Liver (tissue), 8 donors: ENCODE measurements at regions not wholly inside any gene's neighbourhood (a gene's known extent, or its start where the extent isn't known, plus 50 kb on each side); places are given as distances from the start of the nearest gene placed in this dataset.

ENCODE experiments used
- DNase-seq: peaks from one replicate; pipeline ENCODE4 v3.0.0-alpha.2; 2017; ENCODE audit warnings: low spot score
- H3K27ac ChIP-seq, 2 donors: one replicate each; pipeline ENCODE4 v1.7.0; 2013; ENCODE audit warnings: inconsistent platforms in 2 of 2, low read length in 2 of 2, control low read depth in 1 of 2, low read depth in 1 of 2, mild to moderate bottlenecking in 1 of 2
- H3K27me3 ChIP-seq, 4 donors: one replicate each; pipeline versions ENCODE4 v1.6.1 to v1.7.0; 2013; ENCODE audit warnings: low read length in 3 of 4, inconsistent platforms in 1 of 4, mild to moderate bottlenecking in 1 of 4, moderate library complexity in 1 of 4; ENCODE audit not compliant: control insufficient read depth in 4 of 4, insufficient read depth in 4 of 4
- H3K36me3 ChIP-seq, 4 donors: one replicate each; pipeline versions ENCODE4 v1.6.1 to v1.7.0; 2013; ENCODE audit warnings: low read length in 3 of 4, mild to moderate bottlenecking in 3 of 4, low read depth in 1 of 4, moderate library complexity in 1 of 4; ENCODE audit not compliant: control insufficient read depth in 4 of 4, insufficient read depth in 3 of 4
- H3K4me1 ChIP-seq, 4 donors: one replicate each; pipeline versions ENCODE4 v1.6.1 to v1.7.0; 2013; ENCODE audit warnings: low read length in 3 of 4, mild to moderate bottlenecking in 3 of 4, moderate library complexity in 1 of 4; ENCODE audit not compliant: control insufficient read depth in 4 of 4, insufficient read depth in 4 of 4
- H3K4me3 ChIP-seq, 3 donors: one replicate each; pipeline versions ENCODE4 v1.6.1 to v1.7.0; 2013; ENCODE audit warnings: low read length in 3 of 3, control low read depth in 1 of 3, low read depth in 1 of 3, mild to moderate bottlenecking in 1 of 3
- H3K9ac ChIP-seq, 2 donors: one replicate each; pipeline ENCODE4 v1.7.0; 2013; ENCODE audit warnings: low read length in 2 of 2, mild to moderate bottlenecking in 2 of 2, moderate library complexity in 2 of 2, control low read depth in 1 of 2, low read depth in 1 of 2
- H3K9me3 ChIP-seq, 4 donors: one replicate each; pipeline versions ENCODE4 v1.6.1 to v1.7.0; 2013; ENCODE audit warnings: low read length in 3 of 4; ENCODE audit not compliant: control insufficient read depth in 4 of 4
- ATF3 ChIP-seq: IDR thresholded peaks from 2 replicates; pipeline ENCODE4 v1.6.1; 2016; ENCODE audit warnings: antibody characterized with exemption
- CTCF ChIP-seq: fragments of 150-350 bp; IDR thresholded peaks from 2 replicates; pipeline ENCODE4 v1.5.1; 2017; ENCODE audit warnings: improper control_type of control experiment, low read depth, low read length; ENCODE audit not compliant: missing input control
- EGR1 ChIP-seq, 2 donors: IDR thresholded peaks; 2 replicates each; pipeline ENCODE4 v1.6.1; 2016 to 2018; ENCODE audit warnings: antibody characterized with exemption in 2 of 2, low read depth in 2 of 2
- FOXA1 ChIP-seq: IDR thresholded peaks from 2 replicates; pipeline ENCODE4 v1.6.1; 2016; ENCODE audit warnings: antibody characterized with exemption
- FOXA2 ChIP-seq: IDR thresholded peaks from 2 replicates; pipeline ENCODE4 v1.6.1; 2016; ENCODE audit warnings: antibody characterized with exemption
- GABPA ChIP-seq, 2 donors: IDR thresholded peaks in 1 of 2; conservative IDR thresholded peaks in 1 of 2; 2 replicates each; pipeline ENCODE4 v1.6.1; 2016; ENCODE audit warnings: antibody characterized with exemption in 2 of 2, mild to moderate bottlenecking in 1 of 2, moderate library complexity in 1 of 2
- HNF4A ChIP-seq, 2 donors: conservative IDR thresholded peaks; 2 replicates each; pipeline ENCODE4 v1.6.1; 2016; ENCODE audit warnings: antibody characterized with exemption in 2 of 2, mild to moderate bottlenecking in 2 of 2
- HNF4G ChIP-seq: IDR thresholded peaks from 2 replicates; pipeline ENCODE4 v1.6.1; 2016; ENCODE audit warnings: antibody characterized with exemption
- JUND ChIP-seq, 2 donors: IDR thresholded peaks; 2 replicates each; pipeline ENCODE4 v1.6.1; 2016; ENCODE audit warnings: antibody characterized with exemption in 2 of 2
- MAX ChIP-seq: IDR thresholded peaks from 2 replicates; pipeline ENCODE4 v1.6.1; 2016; ENCODE audit warnings: antibody characterized with exemption
- NR2F2 ChIP-seq: IDR thresholded peaks from 2 replicates; pipeline ENCODE4 v1.6.1; 2016; ENCODE audit warnings: antibody characterized with exemption
- RAD21 ChIP-seq, 2 donors: IDR thresholded peaks; 2 replicates each; pipeline ENCODE4 v1.6.1; 2016; ENCODE audit warnings: antibody characterized with exemption in 2 of 2, mild to moderate bottlenecking in 2 of 2
- REST ChIP-seq: IDR thresholded peaks from 2 replicates; pipeline ENCODE4 v1.6.1; 2016; ENCODE audit warnings: antibody characterized with exemption, mild to moderate bottlenecking
- RXRA ChIP-seq, 2 donors: IDR thresholded peaks; 2 replicates each; pipeline ENCODE4 v1.6.1; 2017 to 2018; ENCODE audit warnings: antibody characterized with exemption in 2 of 2, mild to moderate bottlenecking in 1 of 2
- YY1 ChIP-seq: IDR thresholded peaks from 2 replicates; pipeline ENCODE4 v1.6.1; 2016; ENCODE audit warnings: antibody characterized with exemption, mild to moderate bottlenecking
- ZBTB33 ChIP-seq: IDR thresholded peaks from 2 replicates; pipeline ENCODE4 v1.6.1; 2016; ENCODE audit warnings: antibody characterized with exemption
- WGBS: extraction: QIAGEN DNeasy Blood & Tissue Kit; methylation state at CpG from one replicate; pipeline ENCODE4 v1.1.7; 2013; 5-methylcytosine and 5-hydroxymethylcytosine counted together
- donor health status: healthy.
- donor health status: healthy.
- donor health status: healthy.
- donor health status: healthy.
- donor health status: healthy.

- Histone ChIP-seq H3K9ac (no peak overlapping the region), H3K27me3 (no peaks in the 10 kb centered on the region), H3K4me1 (no peaks in the 10 kb centered on the region), H3K4me3 (no peak overlapping the region), H3K36me3 (no peaks in the 10 kb centered on the region), H3K9me3 (no peaks in the 10 kb centered on the region), H3K27ac (no peak overlapping the region)
- TF ChIP-seq FOXA2: no peak
- no peak for TF ChIP-seq HNF4A (conservative IDR thresholded peaks at IDR 0.05)
- DNase-seq: no peak
- WGBS: 88% methylated on average over 8 of the region's 8 CpGs
These were observed 1271.5 kb downstream of the BRD1 start for GRCh38 chr22:48556222-48556621.

- Histone ChIP-seq H3K4me3 (no peak overlapping the region), H3K9me3 (no peaks in the 10 kb centered on the region), H3K36me3 (no peaks in the 10 kb centered on the region), H3K4me1 (no peaks in the 10 kb centered on the region), H3K27ac (no peak overlapping the region), H3K9ac (no peak overlapping the region), H3K27me3 (no peaks in the 10 kb centered on the region)
- DNase-seq: no peak
- 83% methylated on average over 10 of the region's 10 CpGs for WGBS
- TF ChIP-seq EGR1 (IDR thresholded peaks at IDR 0.05; ENCODE audit: low read depth in 2 of 2): no peak
- no peak for TF ChIP-seq RAD21 (IDR thresholded peaks at IDR 0.05)
- TF ChIP-seq HNF4A (conservative IDR thresholded peaks at IDR 0.05): no peak
- no peak for TF ChIP-seq JUND (IDR thresholded peaks at IDR 0.05)
- no peak for TF ChIP-seq RXRA (IDR thresholded peaks at IDR 0.05)
- no peak for TF ChIP-seq MAX
- no peak for TF ChIP-seq FOXA1
- no peak for TF ChIP-seq YY1
- no peak for TF ChIP-seq REST
These were observed 1272.1 kb downstream of the BRD1 start for GRCh38 chr22:48555606-48556005.

- no peaks in the 10 kb centered on the region for H3K36me3 ChIP-seq
- no peaks in the 10 kb centered on the region for H3K9me3 ChIP-seq
- no peak for DNase-seq
- no peaks in the 10 kb centered on the region for H3K4me1 ChIP-seq
- 57% methylated on average over 22 of the region's 22 CpGs for WGBS
- H3K9ac ChIP-seq: no peak overlapping the region
- no peak overlapping the region for H3K4me3 ChIP-seq
- H3K27me3 ChIP-seq: peaks cover 0 to 2% (median 0%) of the 10 kb centered on the region in 4 donors
- H3K27ac ChIP-seq: no peak overlapping the region
- TF ChIP-seq CTCF (no peak), ZBTB33 (no peak), ATF3 (no peak), YY1 (no peak), FOXA2 (no peak), RXRA (IDR thresholded peaks at IDR 0.05) (no peak), HNF4A (conservative IDR thresholded peaks at IDR 0.05) (no peak), GABPA (IDR thresholded peaks at IDR 0.05 in 1 of 2, conservative IDR thresholded peaks at IDR 0.05 in 1 of 2) (no peak), RAD21 (IDR thresholded peaks at IDR 0.05) (no peak), NR2F2 (no peak), REST (no peak), JUND (IDR thresholded peaks at IDR 0.05) (no peak), HNF4G (no peak)
These were observed 1272.6 kb downstream of the BRD1 start for GRCh38 chr22:48554893-48555572.
